Thoracic aorta (tissue), 2 donors: ENCODE measurements at regions not wholly inside any gene's neighbourhood (a gene's known extent, or its start where the extent isn't known, plus 50 kb on each side); places are given as distances from the start of the nearest gene placed in this dataset.
A peak's percentile ranks its signal among the peaks of the same experiment; 100 is the strongest.
"Not testable (repeated sequence)": the region's sequence is repeated elsewhere in the genome, so short reads cannot be mapped to it uniquely, and the experiment has no call there.

Experiments used
- ATAC-seq: fragments of 150-250 bp; one replicate; pipeline ENCODE4 v1.8.0; 2017; ENCODE audit warnings: low read depth; ENCODE audit not compliant: insufficient number of reproducible peaks, low FRiP score
- DNase-seq: peaks from one replicate; pipeline ENCODE4 v3.0.0-alpha.2; 2020; ENCODE audit warnings: low spot score
- H3K27ac ChIP-seq, 2 donors: fragments of 200-600 bp; sonication (generic); 1 replicate in 1 of 2; 2 replicates in 1 of 2; pipeline ENCODE4 v1.5.1; 2016; ENCODE audit warnings: mild to moderate bottlenecking in 2 of 2, moderate library complexity in 2 of 2
- H3K27me3 ChIP-seq: fragments of 200-600 bp; sonication (generic); replicated peaks from 2 replicates; pipeline ENCODE4 v1.6.0; 2016; ENCODE audit warnings: mild to moderate bottlenecking; ENCODE audit not compliant: insufficient read depth
- H3K36me3 ChIP-seq: fragments of 200-600 bp; sonication (generic); one replicate; pipeline ENCODE4 v1.5.1; 2016
- H3K4me1 ChIP-seq, 2 donors: fragments of 200-600 bp; sonication (generic); 1 replicate in 1 of 2; 2 replicates in 1 of 2; pipeline versions ENCODE4 v1.5.1 to v1.6.0; 2016; ENCODE audit warnings: low read depth in 2 of 2, mild to moderate bottlenecking in 1 of 2; ENCODE audit not compliant: control insufficient read depth in 1 of 2
- H3K4me3 ChIP-seq: fragments of 200-600 bp; sonication (generic); 2 replicates; pipeline ENCODE4 v1.5.1; 2016; ENCODE audit warnings: mild to moderate bottlenecking
- H3K9me3 ChIP-seq: fragments of 200-600 bp; sonication (generic); 2 replicates; pipeline ENCODE4 v1.5.1; 2016

- DNase-seq, H3K36me3 ChIP-seq, ATAC-seq, H3K4me3 ChIP-seq, H3K9me3 ChIP-seq, H3K27ac ChIP-seq, H3K27me3 ChIP-seq, H3K4me1 ChIP-seq: not testable (repeated sequence)
Observed at GRCh38 chrY:18176118-18176517, 150.5 kb downstream of the CDY2A start.

- not testable (repeated sequence) for H3K27me3 ChIP-seq, H3K9me3 ChIP-seq, H3K36me3 ChIP-seq, H3K4me3 ChIP-seq, H3K27ac ChIP-seq, ATAC-seq, H3K4me1 ChIP-seq, DNase-seq
Observed at GRCh38 chrY:18188982-18189683, 163.5 kb downstream of the CDY2A start.

GRCh38 chrY:18237580-18237979 lies 212.0 kb downstream of the CDY2A start:
- H3K27me3 ChIP-seq, H3K9me3 ChIP-seq, H3K27ac ChIP-seq, H3K36me3 ChIP-seq, H3K4me3 ChIP-seq, ATAC-seq, H3K4me1 ChIP-seq, DNase-seq: not testable (repeated sequence)

- not testable (repeated sequence) for H3K36me3 ChIP-seq, H3K27me3 ChIP-seq, H3K4me1 ChIP-seq, H3K4me3 ChIP-seq, H3K27ac ChIP-seq, DNase-seq, ATAC-seq, H3K9me3 ChIP-seq
Observed at GRCh38 chrY:18262562-18262961, 237.0 kb downstream of the CDY2A start.

GRCh38 chrY:18271126-18271525 lies 245.5 kb downstream of the CDY2A start:
- ATAC-seq, H3K9me3 ChIP-seq, H3K4me3 ChIP-seq, H3K27me3 ChIP-seq, DNase-seq, H3K36me3 ChIP-seq, H3K4me1 ChIP-seq, H3K27ac ChIP-seq: not testable (repeated sequence)

GRCh38 chrY:18294353-18294752 lies 252.2 kb upstream of the HSFY1 start:
- DNase-seq, H3K9me3 ChIP-seq, H3K36me3 ChIP-seq, ATAC-seq, H3K27me3 ChIP-seq, H3K4me1 ChIP-seq, H3K27ac ChIP-seq, H3K4me3 ChIP-seq: not testable (repeated sequence)

- not testable (repeated sequence) for H3K4me1 ChIP-seq, H3K36me3 ChIP-seq, H3K9me3 ChIP-seq, ATAC-seq, H3K4me3 ChIP-seq, H3K27ac ChIP-seq, H3K27me3 ChIP-seq, DNase-seq
Observed at GRCh38 chrY:18298461-18298860, 248.1 kb upstream of the HSFY1 start.

- not testable (repeated sequence) for DNase-seq, H3K27ac ChIP-seq, H3K27me3 ChIP-seq, H3K36me3 ChIP-seq, H3K4me1 ChIP-seq, H3K9me3 ChIP-seq, ATAC-seq, H3K4me3 ChIP-seq
Observed at GRCh38 chrY:18306344-18306743, 240.2 kb upstream of the HSFY1 start.

GRCh38 chrY:18311853-18312252 lies 234.7 kb upstream of the HSFY1 start:
- not testable (repeated sequence) for DNase-seq, H3K9me3 ChIP-seq, H3K4me3 ChIP-seq, H3K27ac ChIP-seq, H3K27me3 ChIP-seq, ATAC-seq, H3K4me1 ChIP-seq, H3K36me3 ChIP-seq

GRCh38 chrY:18325499-18326279 lies 220.8 kb upstream of the HSFY1 start:
- H3K36me3 ChIP-seq, ATAC-seq, H3K27ac ChIP-seq, H3K9me3 ChIP-seq, H3K27me3 ChIP-seq, DNase-seq, H3K4me1 ChIP-seq, H3K4me3 ChIP-seq: not testable (repeated sequence)

- not testable (repeated sequence) for H3K4me1 ChIP-seq, H3K27ac ChIP-seq, H3K9me3 ChIP-seq, H3K27me3 ChIP-seq, H3K4me3 ChIP-seq, DNase-seq, H3K36me3 ChIP-seq
- peak; percentile 65 for ATAC-seq
Observed at GRCh38 chrY:18326280-18326875, 220.1 kb upstream of the HSFY1 start.

GRCh38 chrY:18342496-18342895 lies 204.0 kb upstream of the HSFY1 start:
- not testable (repeated sequence) for H3K4me1 ChIP-seq, H3K4me3 ChIP-seq, ATAC-seq, H3K9me3 ChIP-seq, H3K36me3 ChIP-seq, DNase-seq, H3K27me3 ChIP-seq, H3K27ac ChIP-seq
